HTR-8/SVneo (cell line): ENCODE measurements at regions not wholly inside any gene's neighbourhood (a gene's known extent, or its start where the extent isn't known, plus 50 kb on each side); places are given as distances from the start of the nearest gene placed in this dataset.
"Not testable (repeated sequence)": the region's sequence is repeated elsewhere in the genome, so short reads cannot be mapped to it uniquely, and the experiment has no call there.

Experiments
- DNase-seq: peaks from one replicate; pipeline ENCODE4 v3.0.0; 2011; ENCODE audit warnings: low spot score, mixed read lengths; ENCODE audit not compliant: insufficient read length
- FAIRE-seq: peaks from 2 replicates; lab custom pipeline; 2011; peaks lifted over from hg19 to GRCh38; lab: Jason Lieb, UNC

DNA sequence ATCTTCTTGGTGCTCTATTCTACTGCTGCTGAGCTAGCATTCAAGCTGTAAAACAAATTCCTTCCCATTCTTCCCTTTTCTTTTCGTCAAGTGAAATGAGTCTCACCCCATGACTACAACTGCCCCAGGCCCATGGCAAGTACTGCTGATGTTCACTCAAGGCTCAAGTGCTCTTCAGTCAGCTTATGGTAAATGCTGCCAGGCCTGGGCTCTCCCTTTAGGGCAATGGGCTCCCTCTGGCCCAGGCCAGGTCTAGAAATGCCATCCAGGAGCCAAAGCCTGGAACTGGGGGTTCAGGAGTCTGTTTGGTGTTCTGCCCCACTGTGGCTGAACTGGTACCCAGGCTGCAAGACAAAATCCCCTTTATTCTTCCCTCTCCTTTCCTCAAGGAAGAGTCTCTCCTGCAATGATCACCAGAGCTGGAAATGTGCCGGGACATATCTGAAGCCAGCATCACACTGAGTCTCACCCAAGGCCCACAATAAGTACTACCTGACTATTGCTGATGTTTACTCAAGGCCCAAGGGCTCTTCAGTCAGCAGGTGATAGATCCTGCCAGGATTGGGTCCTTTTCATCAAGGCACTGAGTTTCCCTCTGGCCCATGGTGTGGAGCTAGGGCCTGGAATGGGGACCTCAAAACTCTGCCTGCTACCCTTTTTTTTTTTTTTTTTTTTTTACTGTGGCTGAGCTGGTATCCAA is 205.0 kb upstream of the STAC start:
- DNase-seq (no peak), FAIRE-seq (no peak)

DNA sequence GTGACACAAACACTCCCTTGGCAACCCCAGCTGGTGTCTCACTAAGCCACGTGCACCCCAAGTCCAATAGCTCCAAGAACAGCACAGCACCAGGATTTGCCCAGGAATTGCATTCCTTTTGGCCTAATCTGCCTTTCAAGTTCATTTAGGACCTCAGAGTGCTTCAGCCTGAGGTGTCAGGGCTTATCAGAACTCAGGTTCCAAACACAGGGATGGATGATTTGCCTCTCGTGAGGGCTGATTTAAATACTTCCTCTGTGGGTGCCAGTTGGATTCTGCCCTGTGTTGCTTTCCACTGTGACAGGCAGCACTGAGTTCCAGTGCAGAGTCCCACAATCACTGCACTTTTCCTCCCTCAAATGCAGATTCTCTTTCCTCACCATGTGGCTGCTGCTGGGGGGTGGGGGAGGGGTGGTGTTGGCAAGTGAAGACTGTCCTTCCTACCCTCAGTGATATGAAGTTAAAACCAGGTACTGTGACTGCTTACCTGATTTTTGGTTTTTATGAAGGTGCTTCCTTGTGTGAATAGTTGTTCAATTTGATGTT is 204.3 kb upstream of the STAC start:
- FAIRE-seq = no peak
- no peak for DNase-seq

DNA sequence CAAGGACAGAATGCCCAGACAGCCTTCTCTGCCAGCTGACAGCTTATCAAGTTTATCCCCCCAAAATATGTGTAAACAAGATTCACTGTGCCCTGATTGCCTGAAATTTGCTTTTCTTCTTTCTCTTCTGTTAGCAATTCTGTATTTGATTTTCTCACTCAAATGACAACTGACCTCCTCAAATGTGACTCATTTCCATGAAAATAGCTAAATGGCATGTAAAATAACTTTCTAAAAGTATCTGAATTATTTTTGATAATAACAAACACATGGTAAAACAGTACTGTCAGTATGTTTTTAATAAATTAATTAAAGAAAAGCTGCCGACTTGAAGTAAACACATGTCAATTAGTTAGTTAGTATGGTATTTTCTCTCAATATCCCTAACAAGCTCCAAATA is 202.3 kb upstream of the STAC start:
- DNase-seq (no peak), FAIRE-seq (no peak)

DNA sequence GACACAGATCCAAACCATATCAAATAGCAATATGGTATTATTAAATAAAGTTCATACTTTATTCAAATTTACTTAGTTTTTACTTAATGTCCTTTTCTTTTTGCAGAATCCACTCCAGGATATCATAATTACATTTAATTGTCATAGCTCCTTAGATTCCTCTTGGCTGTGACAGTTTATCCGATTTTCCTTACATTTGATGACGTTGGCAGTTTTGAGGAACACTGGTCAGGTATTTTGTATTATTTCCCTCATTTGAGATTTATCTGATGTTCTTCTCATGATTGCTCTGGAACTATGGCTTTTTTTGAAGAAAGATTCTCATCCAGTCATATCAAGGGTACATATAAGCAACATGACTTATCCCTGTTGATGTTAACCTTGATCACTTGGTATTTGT is 198.3 kb upstream of the STAC start:
- DNase-seq (no peak), FAIRE-seq (no peak)

DNA sequence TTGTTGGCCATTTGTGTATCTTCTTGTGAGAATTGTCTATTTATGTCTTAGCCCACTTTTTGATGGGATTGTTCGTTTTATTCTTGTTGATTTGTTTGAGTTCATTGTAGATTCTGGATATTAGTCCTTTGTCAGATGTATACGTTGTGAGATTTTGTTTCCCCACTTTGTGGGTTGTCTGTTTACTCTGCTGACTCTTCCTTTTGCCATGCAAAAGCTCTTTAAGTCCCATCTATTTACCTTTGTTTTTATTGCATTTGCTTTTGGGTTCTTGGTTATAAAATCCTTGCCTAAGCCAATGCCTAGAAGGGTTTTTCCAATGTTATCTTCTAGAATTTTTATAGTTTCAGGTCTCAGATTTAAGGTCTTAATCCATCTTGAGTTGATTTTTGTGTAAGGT is 193.1 kb upstream of the STAC start:
- DNase-seq, FAIRE-seq: not testable (repeated sequence)

DNA sequence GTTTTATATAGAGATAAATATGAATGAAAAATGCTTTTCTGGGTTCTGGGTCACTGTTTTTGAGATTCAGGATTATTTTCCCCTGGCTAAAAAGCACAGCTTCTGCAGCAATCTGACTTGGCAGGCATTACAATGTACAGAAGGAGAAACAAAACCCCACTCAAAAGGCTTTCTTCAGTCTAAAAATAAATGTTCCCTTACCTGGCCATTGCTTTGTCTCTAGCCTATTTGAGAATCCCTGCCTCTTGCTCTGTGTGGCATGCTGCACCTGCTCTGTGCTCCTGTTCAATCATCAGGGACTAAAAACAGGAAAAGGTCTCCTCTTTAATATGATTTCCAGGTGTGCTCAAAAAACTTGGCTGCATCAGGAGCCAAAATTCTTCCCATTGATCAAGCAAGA is 187.4 kb upstream of the STAC start:
- no peak for FAIRE-seq
- DNase-seq = no peak

DNA sequence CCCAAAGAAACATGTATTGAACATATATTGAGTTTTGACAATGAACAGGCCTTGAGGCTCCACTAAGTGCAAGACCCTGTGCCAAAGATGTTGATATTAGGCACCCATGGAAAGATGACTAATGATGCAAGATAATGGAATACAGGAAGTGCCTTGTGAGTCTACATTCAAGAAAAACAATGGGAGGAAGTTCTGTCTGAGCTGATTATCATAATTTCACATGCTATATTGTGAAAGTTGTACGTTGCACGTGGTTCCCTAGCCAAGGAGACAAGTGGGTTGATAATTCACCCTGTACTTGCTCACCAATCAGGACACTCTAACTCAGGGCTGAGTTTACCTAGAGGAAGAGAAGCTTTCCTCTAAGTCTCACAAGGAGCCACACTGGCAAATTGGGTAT is 186.9 kb upstream of the STAC start:
- DNase-seq = no peak
- FAIRE-seq = no peak

DNA sequence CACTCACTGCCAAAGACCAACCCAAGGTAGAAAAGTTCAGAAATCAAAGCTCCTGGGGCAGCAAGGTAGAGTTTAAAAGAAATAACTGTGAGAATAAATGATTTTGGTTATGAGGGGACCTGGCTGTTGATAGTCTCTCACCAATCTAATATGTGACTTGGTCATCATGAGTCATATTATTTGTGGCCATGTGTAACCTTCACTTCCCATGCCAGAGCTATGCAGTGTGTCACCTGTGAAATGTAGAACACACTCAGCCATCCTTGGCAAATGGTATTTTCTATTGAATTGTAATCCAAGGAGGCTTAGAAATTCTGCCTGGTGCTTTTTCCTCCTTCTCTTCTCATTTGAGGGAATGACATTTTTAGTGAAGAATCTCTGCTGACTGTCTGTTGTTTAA is 184.2 kb upstream of the STAC start:
- DNase-seq (no peak), FAIRE-seq (no peak)

DNA sequence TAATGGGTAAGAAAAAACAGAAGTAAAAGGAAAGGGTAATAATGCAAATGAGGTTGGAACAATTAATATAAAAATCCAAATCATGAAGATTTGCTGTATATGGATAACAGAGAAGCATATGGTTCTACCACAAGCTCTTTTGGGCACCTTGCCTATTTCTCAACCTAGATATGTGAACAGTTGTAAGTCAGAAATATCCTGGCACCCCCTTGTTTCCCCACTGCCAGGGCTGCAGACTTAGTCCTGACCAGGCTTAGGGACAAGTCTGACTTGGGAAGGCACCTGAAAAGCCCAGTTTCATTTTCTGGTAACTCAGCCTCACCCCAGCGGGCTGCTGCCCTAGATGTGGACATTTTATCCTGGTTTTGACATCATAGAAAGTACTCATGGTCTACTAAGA is 183.2 kb upstream of the STAC start:
- no peak for DNase-seq
- no peak for FAIRE-seq

DNA sequence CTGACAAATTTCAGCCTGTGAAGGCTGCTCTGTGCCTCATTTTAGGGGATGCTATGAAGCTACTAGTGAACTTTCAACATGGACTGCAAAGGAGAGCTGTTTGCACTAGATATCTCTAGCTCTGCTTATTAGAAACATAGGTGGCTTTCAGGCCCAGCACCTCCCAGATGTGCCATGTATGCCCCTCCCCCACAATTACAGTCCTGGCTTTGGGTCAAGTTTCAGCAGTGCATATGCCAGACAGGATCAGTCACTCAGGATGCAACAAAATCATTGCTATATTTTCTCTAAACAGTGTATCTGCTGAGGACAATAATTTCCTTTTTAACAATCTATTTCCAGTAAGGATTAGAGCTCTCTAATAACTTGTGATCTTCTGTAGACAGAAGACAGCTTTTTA is 178.8 kb upstream of the STAC start:
- no peak for FAIRE-seq

DNA sequence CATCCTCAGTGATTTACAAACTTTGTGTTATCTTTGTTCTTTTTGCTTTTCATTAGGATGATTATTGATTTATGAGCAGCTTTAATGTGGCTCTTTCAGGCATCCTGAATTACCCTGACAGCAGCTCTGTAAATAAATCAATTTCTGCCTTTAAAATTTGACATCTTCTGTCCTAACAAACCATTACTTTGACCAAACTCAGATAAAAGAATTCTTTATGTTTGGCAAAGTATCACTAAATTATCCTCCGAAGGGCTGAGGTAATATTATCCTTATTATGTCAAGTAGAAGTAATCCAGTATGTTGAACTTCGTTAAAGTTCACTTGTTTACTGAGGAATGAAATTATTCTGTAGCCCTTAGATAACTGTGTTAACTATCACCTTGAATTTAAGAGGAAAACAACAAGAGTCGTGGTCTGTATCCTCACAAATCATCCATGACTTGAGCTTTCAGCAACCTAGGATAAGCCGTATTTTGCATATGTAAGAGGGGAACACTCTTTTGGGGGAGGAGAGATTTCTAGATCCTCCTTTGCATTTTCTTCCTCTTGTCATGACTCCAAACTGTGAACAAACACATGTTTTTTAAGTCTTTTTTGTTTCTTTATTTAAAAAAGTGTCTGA is 173.2 kb upstream of the STAC start:
- no peak for DNase-seq

More for the DNA sequence above, 178.8 kb upstream of the STAC start:
- no peak for DNase-seq

DNA sequence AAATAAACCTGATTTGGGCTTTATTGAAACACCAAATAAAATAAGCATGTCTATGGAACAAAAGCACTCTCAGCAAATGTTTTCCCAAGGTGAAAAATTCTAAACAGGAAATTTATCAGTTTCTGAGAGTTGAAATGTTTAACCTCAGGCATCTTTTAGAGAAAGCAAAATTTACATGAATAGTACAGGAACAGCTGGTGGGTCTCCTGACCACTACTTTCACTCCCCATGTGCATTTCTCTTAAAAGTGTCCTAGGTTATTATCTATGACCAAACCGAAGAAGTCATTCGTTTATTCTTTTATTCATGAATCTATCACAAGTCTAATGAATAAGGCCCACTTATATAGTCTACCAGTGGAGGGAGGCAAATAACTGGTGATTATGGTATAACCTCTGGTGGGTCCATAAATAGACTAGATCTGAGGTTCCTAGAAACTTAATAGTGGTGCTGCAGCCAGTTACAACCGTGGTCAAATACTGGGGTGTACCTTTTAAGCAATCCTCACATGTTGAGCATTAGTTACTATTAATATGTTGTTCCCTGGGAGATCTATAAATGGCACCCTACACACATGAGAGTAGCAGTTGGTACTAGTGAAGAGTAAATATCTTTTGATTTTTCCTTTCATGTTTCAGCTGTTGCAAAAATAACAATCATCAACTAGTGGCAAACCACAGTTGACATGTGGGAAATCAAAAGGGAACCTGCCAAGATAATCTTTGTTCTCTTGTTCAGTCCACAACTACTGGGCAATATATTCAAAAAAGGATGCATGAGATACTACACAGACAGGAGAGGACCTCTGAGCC is 169.3 kb upstream of the STAC start:
- DNase-seq = no peak
- no peak for FAIRE-seq

More for the DNA sequence above, 173.2 kb upstream of the STAC start:
- FAIRE-seq = no peak

DNA sequence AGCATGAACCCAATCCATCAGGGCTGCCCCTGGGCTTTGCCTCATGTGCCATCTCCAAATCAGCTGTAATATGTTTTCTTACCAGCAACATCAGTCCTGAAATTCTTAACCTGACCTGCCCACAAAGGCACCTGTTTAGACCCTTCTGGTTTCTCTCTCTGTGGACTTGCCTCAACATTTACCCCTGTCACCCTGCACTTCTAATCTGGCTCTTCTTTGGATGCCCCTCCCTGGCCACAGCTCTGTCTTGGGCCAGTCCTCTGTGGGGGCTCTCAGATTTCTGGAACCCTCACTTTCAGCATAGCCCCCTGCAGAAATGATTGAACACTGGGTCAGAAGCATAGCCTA is 168.7 kb upstream of the STAC start:
- FAIRE-seq (no peak), DNase-seq (no peak)

DNA sequence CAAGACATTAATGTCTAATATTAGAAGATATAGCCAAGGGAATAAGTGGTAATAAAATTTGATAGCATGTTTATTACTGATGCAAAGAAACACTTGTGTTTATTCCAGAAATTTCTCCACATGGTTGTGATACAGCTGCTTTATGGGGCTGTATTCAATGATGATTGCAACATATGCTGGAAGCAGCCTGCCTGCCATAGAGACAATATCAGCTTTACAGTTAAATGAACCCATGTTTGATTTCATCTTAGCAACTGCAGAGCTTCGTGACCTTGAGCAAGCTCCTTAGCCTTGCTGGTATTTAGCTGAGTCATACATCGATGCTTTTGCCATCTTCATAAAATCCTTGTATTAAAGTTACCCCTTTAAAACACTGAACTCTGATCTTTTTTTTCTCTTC is 168.1 kb upstream of the STAC start:
- FAIRE-seq (no peak), DNase-seq (peak; percentile 8)

DNA sequence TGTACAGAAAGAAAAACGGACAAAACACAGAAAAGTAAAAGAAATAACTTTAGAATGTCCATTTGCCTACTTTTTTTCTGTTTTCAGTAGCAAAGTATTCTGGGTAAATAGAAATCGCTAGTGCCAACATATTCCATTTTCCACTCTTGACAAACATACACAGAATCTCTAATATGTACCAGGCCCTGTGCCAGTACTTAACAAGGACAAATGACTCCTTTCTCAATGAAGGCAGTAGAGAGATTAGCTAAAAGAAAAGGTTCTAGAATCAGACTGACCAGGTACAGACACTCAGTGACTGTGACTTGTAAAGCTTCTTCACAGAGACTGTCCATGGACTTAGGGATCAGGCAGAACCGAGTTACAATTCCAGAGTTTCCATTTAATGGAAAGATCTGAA is 165.8 kb upstream of the STAC start:
- no peak for FAIRE-seq

DNA sequence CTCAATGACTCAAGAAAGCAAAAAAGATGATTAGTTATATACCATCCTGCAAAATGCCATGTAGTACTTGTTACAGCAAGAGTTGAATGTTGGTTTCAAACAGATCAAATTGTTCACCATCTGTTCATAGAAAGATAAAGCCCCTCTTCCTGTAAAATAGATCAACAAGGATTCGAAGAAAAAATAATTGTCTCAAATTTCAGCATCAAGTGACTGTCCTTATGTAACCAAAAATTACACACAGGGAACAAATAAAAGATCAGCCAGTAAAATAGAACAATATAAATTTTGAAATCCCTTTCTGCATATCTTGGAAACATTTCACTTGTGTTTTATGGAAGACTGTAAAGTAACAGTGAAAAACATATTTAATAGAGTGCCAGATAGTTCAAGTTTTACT is 165.1 kb upstream of the STAC start:
- no peak for DNase-seq
- no peak for FAIRE-seq

More for the DNA sequence above, 165.8 kb upstream of the STAC start:
- DNase-seq = no peak

DNA sequence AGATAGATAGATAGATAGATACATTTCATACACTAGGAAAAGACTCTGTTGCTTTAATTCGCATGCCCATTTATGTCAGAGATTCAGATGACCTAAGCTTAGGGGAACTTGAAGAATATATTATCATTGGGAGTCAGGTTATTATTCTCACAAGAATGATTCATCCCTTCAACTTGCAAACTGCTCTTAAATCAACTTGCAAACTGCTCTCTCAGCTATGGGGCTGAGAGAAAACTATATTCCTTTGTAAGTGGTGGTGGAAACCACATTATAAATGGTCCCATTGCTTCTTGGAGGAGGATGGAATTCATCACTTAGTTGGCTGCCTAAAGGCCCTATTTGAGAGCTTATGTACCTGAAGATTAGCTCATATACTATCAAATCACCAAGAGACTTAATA is 160.9 kb upstream of the STAC start:
- DNase-seq (peak; percentile 13), FAIRE-seq (no peak)

DNA sequence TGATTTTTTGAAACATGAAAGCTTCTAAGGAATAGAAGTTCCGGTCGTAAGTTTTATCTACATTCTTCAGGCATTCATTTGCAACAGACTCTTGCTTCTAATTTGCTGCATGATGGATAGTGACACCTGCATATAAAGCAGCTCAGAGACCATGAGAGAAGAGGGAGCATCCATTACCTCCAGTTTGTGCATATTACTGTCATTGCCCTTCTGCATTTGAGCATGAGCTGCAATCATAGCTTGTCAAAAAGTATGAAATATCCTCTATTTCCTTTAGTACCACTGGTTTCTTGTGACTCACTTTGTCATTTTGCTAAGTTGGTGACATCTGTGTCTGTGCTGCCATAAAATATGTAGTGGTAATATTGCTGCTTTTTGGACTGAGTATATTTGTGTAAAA is 160.1 kb upstream of the STAC start:
- FAIRE-seq (no peak), DNase-seq (no peak)

DNA sequence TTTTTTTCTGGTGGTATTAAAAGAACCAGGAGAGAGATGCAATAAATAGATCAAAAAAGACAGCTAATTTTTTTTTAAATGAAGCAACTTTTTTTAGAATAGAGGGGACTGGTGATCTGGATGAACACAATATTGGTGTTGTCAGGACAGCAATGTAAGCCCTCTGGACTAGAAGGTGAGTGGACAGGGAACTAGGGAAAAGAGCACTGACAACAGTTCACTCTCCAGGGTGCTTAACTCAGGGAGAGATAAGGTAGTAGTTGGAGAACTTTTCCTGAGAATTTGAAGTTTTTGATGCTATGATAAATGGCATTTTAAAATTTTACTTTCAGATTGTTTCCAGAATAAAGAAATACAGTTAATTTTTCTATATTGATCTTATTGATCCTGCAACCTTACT is 158.3 kb upstream of the STAC start:
- no peak for DNase-seq
- FAIRE-seq = no peak

DNA sequence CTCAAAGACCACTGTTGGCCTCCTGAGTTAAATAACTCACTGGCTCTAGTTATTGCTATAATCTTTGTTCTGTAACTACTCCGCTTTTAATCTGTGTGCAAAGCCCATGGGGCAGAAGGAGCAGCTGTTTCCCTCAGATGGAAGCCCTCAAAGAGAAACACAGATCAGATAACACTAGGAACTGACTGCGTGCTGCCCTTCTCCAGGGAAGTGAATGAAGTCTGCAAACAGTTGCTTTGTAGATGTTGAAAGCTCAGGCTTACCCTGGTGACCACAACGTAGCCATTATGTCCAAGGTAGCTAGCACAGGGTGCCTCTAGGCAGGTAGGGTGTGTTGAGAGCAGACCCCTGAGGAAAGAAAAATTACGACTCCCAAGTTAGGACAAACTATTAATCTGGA is 152.3 kb upstream of the STAC start:
- no peak for FAIRE-seq
- DNase-seq = no peak

DNA sequence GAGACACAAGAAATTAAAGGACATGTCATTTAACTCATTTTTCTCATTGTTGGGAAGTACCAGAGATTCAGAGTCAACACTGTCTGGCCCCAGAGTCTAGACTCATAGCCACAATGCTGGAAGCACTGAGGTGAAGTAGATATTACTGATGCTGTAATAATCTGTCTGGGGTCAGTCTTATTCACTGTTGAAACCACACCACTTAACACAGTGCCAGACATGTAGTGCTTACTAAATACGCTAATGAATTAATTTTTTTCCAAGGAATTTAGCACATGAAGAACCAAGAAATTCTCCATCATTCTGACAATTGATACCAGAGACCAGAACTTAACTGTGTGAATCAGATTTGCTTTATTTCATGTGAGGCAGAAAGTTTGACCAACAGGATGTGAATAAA is 150.8 kb upstream of the STAC start:
- DNase-seq (no peak), FAIRE-seq (no peak)
